OCI-LY3 (cell line): ENCODE measurements at regions not wholly inside any gene's neighbourhood (a gene's known extent, or its start where the extent isn't known, plus 50 kb on each side); places are given as distances from the start of the nearest gene placed in this dataset.
"Not testable (repeated sequence)": the region's sequence is repeated elsewhere in the genome, so short reads cannot be mapped to it uniquely, and the experiment has no call there.

Experiments used
- H2AFZ ChIP-seq: fragments of 200-600, 300-600 bp; shearing (Covaris generic); 2 replicates; pipeline ENCODE4 v1.6.0; 2014; ENCODE audit warnings: antibody characterized with exemption, low read depth, low read length
- H3K27ac ChIP-seq: fragments of 200-600, 300-600 bp; sonication (generic); 2 replicates; pipeline ENCODE4 v1.5.1; 2014; ENCODE audit warnings: mild to moderate bottlenecking, low read length, moderate library complexity, mixed read lengths
- H3K27me3 ChIP-seq: fragments of 200-600, 300-600 bp; sonication (generic); 2 replicates; pipeline ENCODE4 v1.6.1; 2014; ENCODE audit warnings: low read depth, low read length, mixed read lengths
- H3K36me3 ChIP-seq: fragments of 200-600, 300-600 bp; sonication (generic); replicated peaks from 2 replicates; pipeline ENCODE3; 2014; ENCODE audit warnings: low read depth, low read length, mixed read lengths
- H3K4me1 ChIP-seq: fragments of 300-600, 200-600 bp; sonication (generic); 2 replicates; pipeline ENCODE4 v1.6.1; 2014; ENCODE audit warnings: low read length, mixed read lengths
- H3K4me2 ChIP-seq: fragments of 200-600, 300-600 bp; sonication (generic); 2 replicates; pipeline ENCODE4 v1.6.1; 2014; ENCODE audit warnings: low read length, mixed read lengths
- H3K4me3 ChIP-seq: fragments of 300-600, 200-600 bp; sonication (generic); 2 replicates; pipeline ENCODE4 v1.5.1; 2014; ENCODE audit warnings: antibody characterized with exemption, mild to moderate bottlenecking, low read length, moderate library complexity
- H3K79me2 ChIP-seq: fragments of 300-600, 200-600 bp; shearing (Covaris generic); 2 replicates; pipeline ENCODE4 v1.6.1; 2014; ENCODE audit warnings: mild to moderate bottlenecking, low read length, mixed read lengths
- H3K9ac ChIP-seq: fragments of 300-600, 200-600 bp; shearing (Covaris generic); 2 replicates; pipeline ENCODE4 v1.6.0; 2014; ENCODE audit warnings: mild to moderate bottlenecking, low read length, moderate library complexity
- H3K9me3 ChIP-seq: fragments of 200-600, 300-600 bp; shearing (Covaris generic); 2 replicates; pipeline ENCODE4 v1.6.1; 2014; ENCODE audit warnings: low read length, mixed read lengths; ENCODE audit not compliant: insufficient read depth
- H4K20me1 ChIP-seq: fragments of 200-600, 300-600 bp; sonication (generic); 2 replicates; pipeline ENCODE4 v1.6.1; 2016; ENCODE audit warnings: low read length, mixed read lengths; ENCODE audit not compliant: insufficient read depth
- EZH2phosphoT487 ChIP-seq: fragments of 200-600 bp; shearing (Covaris generic); IDR thresholded peaks from 2 replicates; pipeline ENCODE4 v1.6.1; 2018; ENCODE audit warnings: antibody characterized with exemption, mixed run types, low read depth
- TF ChIP-seq, protein P1 (sequence below): fragments of 200-600, 300-600 bp; sonication (generic); IDR thresholded peaks from 2 replicates; pipeline ENCODE4 v1.5.1; 2014; ENCODE audit warnings: antibody characterized with exemption, low read length, low read depth

DNA sequence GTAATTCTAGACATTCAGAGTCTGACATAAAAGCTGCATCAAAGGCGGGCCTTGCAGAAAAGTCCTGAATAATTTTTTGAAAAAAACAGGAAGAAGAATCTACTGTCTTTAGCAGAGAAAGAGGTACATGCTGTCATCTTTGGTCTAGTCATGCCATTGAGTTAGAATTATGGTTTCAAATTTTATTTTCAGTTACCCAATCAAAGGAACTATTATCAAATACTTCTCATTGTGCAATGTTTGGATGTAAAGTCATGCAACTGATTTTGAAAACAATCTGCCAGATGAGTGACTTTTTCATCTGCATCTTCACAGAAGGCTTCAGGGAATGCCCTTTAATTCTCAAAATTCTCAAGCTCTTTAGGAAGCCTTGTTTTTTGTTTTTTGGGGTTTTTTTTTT, 803.5 kb downstream of the FLRT2 start:
- H2AFZ ChIP-seq: peak overlapping the region; percentile 68; the same call in 1 of the 2 replicates
- H3K27ac ChIP-seq: no peak overlapping the region
- peaks cover 9% of the 10 kb centered on the region for H3K4me1 ChIP-seq
- H3K79me2 ChIP-seq: no peaks in the 10 kb centered on the region
- H3K9ac ChIP-seq: no peak overlapping the region
- no peaks in the 10 kb centered on the region for H3K36me3 ChIP-seq
- TF ChIP-seq EZH2phosphoT487: no peak
- TF ChIP-seq, protein P1, sequence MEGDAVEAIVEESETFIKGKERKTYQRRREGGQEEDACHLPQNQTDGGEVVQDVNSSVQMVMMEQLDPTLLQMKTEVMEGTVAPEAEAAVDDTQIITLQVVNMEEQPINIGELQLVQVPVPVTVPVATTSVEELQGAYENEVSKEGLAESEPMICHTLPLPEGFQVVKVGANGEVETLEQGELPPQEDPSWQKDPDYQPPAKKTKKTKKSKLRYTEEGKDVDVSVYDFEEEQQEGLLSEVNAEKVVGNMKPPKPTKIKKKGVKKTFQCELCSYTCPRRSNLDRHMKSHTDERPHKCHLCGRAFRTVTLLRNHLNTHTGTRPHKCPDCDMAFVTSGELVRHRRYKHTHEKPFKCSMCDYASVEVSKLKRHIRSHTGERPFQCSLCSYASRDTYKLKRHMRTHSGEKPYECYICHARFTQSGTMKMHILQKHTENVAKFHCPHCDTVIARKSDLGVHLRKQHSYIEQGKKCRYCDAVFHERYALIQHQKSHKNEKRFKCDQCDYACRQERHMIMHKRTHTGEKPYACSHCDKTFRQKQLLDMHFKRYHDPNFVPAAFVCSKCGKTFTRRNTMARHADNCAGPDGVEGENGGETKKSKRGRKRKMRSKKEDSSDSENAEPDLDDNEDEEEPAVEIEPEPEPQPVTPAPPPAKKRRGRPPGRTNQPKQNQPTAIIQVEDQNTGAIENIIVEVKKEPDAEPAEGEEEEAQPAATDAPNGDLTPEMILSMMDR: no peak
- no peaks in the 10 kb centered on the region for H4K20me1 ChIP-seq
- no peaks in the 10 kb centered on the region for H3K9me3 ChIP-seq
- H3K27me3 ChIP-seq: no peaks in the 10 kb centered on the region
- H3K4me3 ChIP-seq: no peak overlapping the region
- H3K4me2 ChIP-seq: no peak overlapping the region

DNA sequence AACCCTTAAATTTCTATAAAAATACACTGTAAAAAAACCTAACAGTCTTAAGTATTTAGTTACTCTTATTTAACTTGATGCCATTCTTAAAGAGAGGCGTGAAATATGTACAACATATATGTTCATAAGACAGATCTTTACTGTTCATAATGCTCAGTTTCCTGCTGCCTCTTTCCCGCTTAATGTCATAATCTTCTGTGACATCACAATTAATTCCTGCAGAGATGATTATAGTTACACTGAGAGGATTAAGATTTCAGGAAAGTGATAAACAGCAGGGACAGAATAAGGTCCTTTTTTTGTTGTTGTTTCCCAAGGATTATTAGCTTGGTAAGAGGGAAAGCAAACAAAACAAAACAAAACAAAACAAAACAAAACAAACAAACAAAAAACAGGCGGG, 801.4 kb downstream of the FLRT2 start:
- TF ChIP-seq, protein P1: no peak
- no peak for TF ChIP-seq EZH2phosphoT487
- H2AFZ ChIP-seq: no peak overlapping the region

DNA sequence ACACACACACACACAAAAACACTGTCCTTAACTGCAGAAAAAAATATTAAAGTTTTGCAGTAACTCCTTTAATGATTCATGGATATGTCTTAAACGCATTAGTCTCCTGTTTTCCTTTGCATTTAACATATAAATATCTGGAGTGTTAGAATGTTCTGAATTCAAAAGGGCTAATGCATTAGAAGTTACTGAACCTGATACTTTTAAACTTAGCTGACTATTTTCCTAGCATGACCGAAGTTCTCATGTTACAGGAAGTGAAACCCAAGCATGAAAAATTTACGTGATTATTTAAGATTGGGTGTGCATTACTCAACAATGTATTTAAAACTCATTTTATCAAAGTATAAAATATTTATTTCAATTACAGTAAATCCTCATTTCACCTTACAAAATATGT, 791.2 kb downstream of the FLRT2 start:
- Histone ChIP-seq H3K4me1 (peaks cover 7% of the 10 kb centered on the region), H3K9me3 (peaks cover 5% of the 10 kb centered on the region; the same call in 1 of the 2 replicates), H3K9ac (no peak overlapping the region), H3K4me2 (peak overlapping the region; percentile 24; the same call in 1 of the 2 replicates), H3K4me3 (no peak overlapping the region), H3K79me2 (no peaks in the 10 kb centered on the region), H4K20me1 (no peaks in the 10 kb centered on the region), H2AFZ (no peak overlapping the region), H3K27me3 (no peaks in the 10 kb centered on the region), H3K36me3 (no peaks in the 10 kb centered on the region), H3K27ac (no peak overlapping the region)
- TF ChIP-seq, protein P1: no peak
- TF ChIP-seq EZH2phosphoT487: no peak

More for the DNA sequence above, 801.4 kb downstream of the FLRT2 start:
- no peaks in the 10 kb centered on the region for H3K9me3 ChIP-seq
- H4K20me1 ChIP-seq: no peaks in the 10 kb centered on the region
- H3K27me3 ChIP-seq: no peaks in the 10 kb centered on the region
- H3K4me2 ChIP-seq: no peak overlapping the region
- H3K4me1 ChIP-seq: peaks cover 9% of the 10 kb centered on the region
- no peak overlapping the region for H3K9ac ChIP-seq
- H3K27ac ChIP-seq: no peak overlapping the region
- H3K4me3 ChIP-seq: no peak overlapping the region
- no peaks in the 10 kb centered on the region for H3K36me3 ChIP-seq
- H3K79me2 ChIP-seq: no peaks in the 10 kb centered on the region

- H3K9me3 ChIP-seq, H3K9ac ChIP-seq, H3K27me3 ChIP-seq, H3K4me3 ChIP-seq, H3K36me3 ChIP-seq, H4K20me1 ChIP-seq, H3K4me2 ChIP-seq, H3K79me2 ChIP-seq, H3K4me1 ChIP-seq, H2AFZ ChIP-seq, H3K27ac ChIP-seq: not testable (repeated sequence)
Observed at GRCh38 chr14:86312154-86312665, 782.3 kb downstream of the FLRT2 start.
